SJCRH30 (cell line): ENCODE measurements at regions not wholly inside any gene's neighbourhood (a gene's known extent, or its start where the extent isn't known, plus 50 kb on each side); places are given as distances from the start of the nearest gene placed in this dataset.

Experiments used
- DNase-seq, 2 experiments: peaks; one replicate each; pipeline ENCODE4 v3.0.0-alpha.2; 2015 to 2020
- H3K27ac ChIP-seq: fragments of 250-450 bp; sonication (Bioruptor Pico); 2 replicates; pipeline ENCODE4 v1.5.1; 2020; ENCODE audit warnings: mild to moderate bottlenecking, moderate library complexity
- H3K27me3 ChIP-seq: fragments of 250-450 bp; sonication (Bioruptor Pico); 2 replicates; pipeline ENCODE4 v1.5.1; 2020; ENCODE audit warnings: mild to moderate bottlenecking, moderate library complexity
- H3K36me3 ChIP-seq: fragments of 250-450 bp; sonication (Bioruptor Pico); 2 replicates; pipeline ENCODE4 v1.5.1; 2020; ENCODE audit warnings: mild to moderate bottlenecking, moderate library complexity
- H3K4me1 ChIP-seq: fragments of 250-450 bp; sonication (Bioruptor Pico); 2 replicates; pipeline ENCODE4 v1.5.1; 2020; ENCODE audit warnings: mild to moderate bottlenecking, moderate library complexity
- H3K4me3 ChIP-seq: fragments of 250-450 bp; sonication (Bioruptor Pico); 2 replicates; pipeline ENCODE4 v1.5.1; 2020; ENCODE audit warnings: mild to moderate bottlenecking, moderate library complexity
- H3K9me3 ChIP-seq: fragments of 250-450 bp; sonication (Bioruptor Pico); replicated peaks from 2 replicates; pipeline ENCODE4 v1.5.1; 2020; ENCODE audit warnings: mild to moderate bottlenecking, moderate library complexity

- Histone ChIP-seq H3K36me3 (no peaks in the 10 kb centered on the region), H3K9me3 (no peaks in the 10 kb centered on the region), H3K4me1 (no peaks in the 10 kb centered on the region), H3K27ac (no peak overlapping the region), H3K4me3 (no peak overlapping the region), H3K27me3 (no peaks in the 10 kb centered on the region)
- DNase-seq: no peak
Observed at GRCh38 chr3:111244760-111245159, 173.1 kb downstream of the NECTIN3 start.

- no peak for DNase-seq
- no peaks in the 10 kb centered on the region for H3K36me3 ChIP-seq
- no peaks in the 10 kb centered on the region for H3K27me3 ChIP-seq
- no peaks in the 10 kb centered on the region for H3K4me1 ChIP-seq
- no peak overlapping the region for H3K4me3 ChIP-seq
- H3K9me3 ChIP-seq: no peaks in the 10 kb centered on the region
- no peak overlapping the region for H3K27ac ChIP-seq
Observed at GRCh38 chr3:111246967-111247760, 175.5 kb downstream of the NECTIN3 start.

GRCh38 chr3:111248406-111248805 is 176.8 kb downstream of the NECTIN3 start:
- H3K4me1 ChIP-seq: peaks cover 9% of the 10 kb centered on the region
- H3K4me3 ChIP-seq: no peak overlapping the region
- no peaks in the 10 kb centered on the region for H3K36me3 ChIP-seq
- no peak overlapping the region for H3K27ac ChIP-seq
- no peaks in the 10 kb centered on the region for H3K27me3 ChIP-seq
- no peaks in the 10 kb centered on the region for H3K9me3 ChIP-seq
- no peak for DNase-seq

GRCh38 chr3:111249421-111249820 is 177.8 kb downstream of the NECTIN3 start:
- Histone ChIP-seq H3K27me3 (no peaks in the 10 kb centered on the region), H3K4me1 (peaks cover 9% of the 10 kb centered on the region), H3K9me3 (no peaks in the 10 kb centered on the region), H3K27ac (no peak overlapping the region), H3K4me3 (no peak overlapping the region), H3K36me3 (no peaks in the 10 kb centered on the region)
- DNase-seq: no peak

GRCh38 chr3:111252779-111253178 is 181.2 kb downstream of the NECTIN3 start:
- peak overlapping the region; percentile 17; the same call in 1 of the 2 replicates for H3K4me3 ChIP-seq
- H3K27me3 ChIP-seq: no peaks in the 10 kb centered on the region
- no peaks in the 10 kb centered on the region for H3K36me3 ChIP-seq
- H3K27ac ChIP-seq: no peak overlapping the region
- peaks cover 9% of the 10 kb centered on the region for H3K4me1 ChIP-seq
- DNase-seq: peak; percentile 28 to 56
- no peaks in the 10 kb centered on the region for H3K9me3 ChIP-seq

- H3K9me3 ChIP-seq: no peaks in the 10 kb centered on the region
- no peak overlapping the region for H3K4me3 ChIP-seq
- DNase-seq: no peak
- H3K27ac ChIP-seq: no peak overlapping the region
- H3K4me1 ChIP-seq: peaks cover 9% of the 10 kb centered on the region
- no peaks in the 10 kb centered on the region for H3K36me3 ChIP-seq
- no peaks in the 10 kb centered on the region for H3K27me3 ChIP-seq
Observed at GRCh38 chr3:111253733-111254132, 182.1 kb downstream of the NECTIN3 start.

GRCh38 chr3:111260878-111261277 is 189.3 kb downstream of the NECTIN3 start:
- no peak overlapping the region for H3K4me3 ChIP-seq
- no peaks in the 10 kb centered on the region for H3K27me3 ChIP-seq
- no peak for DNase-seq
- H3K4me1 ChIP-seq: no peaks in the 10 kb centered on the region
- H3K9me3 ChIP-seq: no peaks in the 10 kb centered on the region
- H3K27ac ChIP-seq: no peak overlapping the region
- no peaks in the 10 kb centered on the region for H3K36me3 ChIP-seq

GRCh38 chr3:111269777-111270176 is 198.2 kb downstream of the NECTIN3 start:
- H3K4me3 ChIP-seq: no peak overlapping the region
- H3K36me3 ChIP-seq: no peaks in the 10 kb centered on the region
- H3K27ac ChIP-seq: no peak overlapping the region
- H3K4me1 ChIP-seq: no peaks in the 10 kb centered on the region
- no peaks in the 10 kb centered on the region for H3K9me3 ChIP-seq
- DNase-seq: no peak
- H3K27me3 ChIP-seq: no peaks in the 10 kb centered on the region

- Histone ChIP-seq H3K4me1 (no peaks in the 10 kb centered on the region), H3K36me3 (no peaks in the 10 kb centered on the region), H3K27me3 (no peaks in the 10 kb centered on the region), H3K27ac (no peak overlapping the region), H3K4me3 (no peak overlapping the region), H3K9me3 (no peaks in the 10 kb centered on the region)
- no peak for DNase-seq
Observed at GRCh38 chr3:111277226-111277625, 205.6 kb downstream of the NECTIN3 start.

- no peak overlapping the region for H3K27ac ChIP-seq
- no peak for DNase-seq
- H3K36me3 ChIP-seq: no peaks in the 10 kb centered on the region
- H3K4me1 ChIP-seq: no peaks in the 10 kb centered on the region
- no peaks in the 10 kb centered on the region for H3K9me3 ChIP-seq
- H3K27me3 ChIP-seq: no peaks in the 10 kb centered on the region
- H3K4me3 ChIP-seq: no peak overlapping the region
Observed at GRCh38 chr3:111278959-111279358, 207.3 kb downstream of the NECTIN3 start.

- Histone ChIP-seq H3K36me3 (no peaks in the 10 kb centered on the region), H3K9me3 (no peaks in the 10 kb centered on the region), H3K4me1 (peaks cover 13% of the 10 kb centered on the region), H3K27ac (no peak overlapping the region), H3K27me3 (no peaks in the 10 kb centered on the region), H3K4me3 (no peak overlapping the region)
- DNase-seq: no peak
Observed at GRCh38 chr3:111282024-111282423, 210.4 kb downstream of the NECTIN3 start.

- H3K36me3 ChIP-seq: no peaks in the 10 kb centered on the region
- no peak overlapping the region for H3K4me3 ChIP-seq
- H3K4me1 ChIP-seq: peaks cover 13% of the 10 kb centered on the region
- H3K27me3 ChIP-seq: no peaks in the 10 kb centered on the region
- no peak overlapping the region for H3K27ac ChIP-seq
- no peak for DNase-seq
- no peaks in the 10 kb centered on the region for H3K9me3 ChIP-seq
Observed at GRCh38 chr3:111283165-111283564, 211.5 kb downstream of the NECTIN3 start.

GRCh38 chr3:111284503-111285183 is 213.0 kb downstream of the NECTIN3 start:
- Histone ChIP-seq H3K36me3 (no peaks in the 10 kb centered on the region), H3K4me1 (peaks cover 13% of the 10 kb centered on the region), H3K4me3 (no peak overlapping the region), H3K27me3 (no peaks in the 10 kb centered on the region), H3K9me3 (no peaks in the 10 kb centered on the region), H3K27ac (no peak overlapping the region)
- DNase-seq: no peak

- Histone ChIP-seq H3K9me3 (no peaks in the 10 kb centered on the region), H3K36me3 (no peaks in the 10 kb centered on the region), H3K27me3 (no peaks in the 10 kb centered on the region), H3K4me3 (no peak overlapping the region), H3K4me1 (peaks cover 13% of the 10 kb centered on the region), H3K27ac (0 out of 2 replicates have a peak overlapping the region, but pooled peaks have one; percentile 5)
- DNase-seq: no peak
Observed at GRCh38 chr3:111285184-111285538, 213.5 kb downstream of the NECTIN3 start.

- Histone ChIP-seq H3K27ac (0 out of 2 replicates have a peak overlapping the region, but pooled peaks have one; percentile 5), H3K4me1 (peaks cover 13% of the 10 kb centered on the region), H3K27me3 (no peaks in the 10 kb centered on the region), H3K4me3 (no peak overlapping the region), H3K36me3 (no peaks in the 10 kb centered on the region), H3K9me3 (no peaks in the 10 kb centered on the region)
- DNase-seq: peak; percentile 89 to 92
Observed at GRCh38 chr3:111285694-111286093, 214.1 kb downstream of the NECTIN3 start.
